Cardiac fibroblast (primary cell): ENCODE measurements at regions not wholly inside any gene's neighbourhood (a gene's known extent, or its start where the extent isn't known, plus 50 kb on each side); places are given as distances from the start of the nearest gene placed in this dataset.

Experiments
- DNase-seq, 2 donors: peaks; one replicate each; pipeline versions ENCODE4 v3.0.0 to v3.0.0-alpha.2; 2010; ENCODE audit warnings: low read depth in 2 of 2
- H3K4me3 ChIP-seq, 2 donors: replicated peaks in 1 of 2; 1 replicate in 1 of 2; 2 replicates in 1 of 2; pipeline ENCODE4 v1.5.1; 2011; ENCODE audit warnings: low read depth in 2 of 2, low read length in 2 of 2, mild to moderate bottlenecking in 2 of 2, moderate library complexity in 1 of 2
- TF ChIP-seq, protein P1 (sequence below): IDR thresholded peaks from one replicate; pipeline ENCODE4 v1.5.1; 2011; ENCODE audit warnings: low read depth, mild to moderate bottlenecking, low read length, inconsistent platforms

- TF ChIP-seq, protein P1, sequence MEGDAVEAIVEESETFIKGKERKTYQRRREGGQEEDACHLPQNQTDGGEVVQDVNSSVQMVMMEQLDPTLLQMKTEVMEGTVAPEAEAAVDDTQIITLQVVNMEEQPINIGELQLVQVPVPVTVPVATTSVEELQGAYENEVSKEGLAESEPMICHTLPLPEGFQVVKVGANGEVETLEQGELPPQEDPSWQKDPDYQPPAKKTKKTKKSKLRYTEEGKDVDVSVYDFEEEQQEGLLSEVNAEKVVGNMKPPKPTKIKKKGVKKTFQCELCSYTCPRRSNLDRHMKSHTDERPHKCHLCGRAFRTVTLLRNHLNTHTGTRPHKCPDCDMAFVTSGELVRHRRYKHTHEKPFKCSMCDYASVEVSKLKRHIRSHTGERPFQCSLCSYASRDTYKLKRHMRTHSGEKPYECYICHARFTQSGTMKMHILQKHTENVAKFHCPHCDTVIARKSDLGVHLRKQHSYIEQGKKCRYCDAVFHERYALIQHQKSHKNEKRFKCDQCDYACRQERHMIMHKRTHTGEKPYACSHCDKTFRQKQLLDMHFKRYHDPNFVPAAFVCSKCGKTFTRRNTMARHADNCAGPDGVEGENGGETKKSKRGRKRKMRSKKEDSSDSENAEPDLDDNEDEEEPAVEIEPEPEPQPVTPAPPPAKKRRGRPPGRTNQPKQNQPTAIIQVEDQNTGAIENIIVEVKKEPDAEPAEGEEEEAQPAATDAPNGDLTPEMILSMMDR, result no peak
- no peak overlapping the region for H3K4me3 ChIP-seq
- DNase-seq, result no peak
Measured at GRCh38 chr17:14838567-14838966, 426.6 kb downstream of the PMP22 start.

- TF ChIP-seq, protein P1, result no peak
- peak; percentile 59 to 72 for DNase-seq
- H3K4me3 ChIP-seq, result no peak overlapping the region
Measured at GRCh38 chr17:14833201-14833785, 431.8 kb downstream of the PMP22 start.

DNA sequence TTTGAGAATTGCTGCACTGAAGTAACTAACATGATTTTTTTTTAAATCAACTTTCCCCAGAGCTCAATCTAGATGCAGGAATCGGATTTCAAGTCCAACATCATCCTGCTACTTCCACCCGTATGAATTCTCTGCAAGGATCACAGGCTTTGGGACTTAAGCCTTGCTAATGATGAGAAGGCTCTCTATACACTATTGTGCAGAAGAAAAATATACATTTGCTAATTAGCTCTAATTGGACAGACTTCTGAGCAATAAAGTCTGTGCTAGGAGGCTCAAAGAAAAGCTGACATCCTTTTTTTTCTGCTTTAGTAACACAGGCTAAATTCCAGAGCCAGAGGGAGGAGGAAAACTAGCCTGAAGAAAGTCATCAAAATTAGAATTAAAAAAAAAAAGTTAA, 433.6 kb downstream of the PMP22 start:
- no peak for DNase-seq
- no peak overlapping the region for H3K4me3 ChIP-seq
- TF ChIP-seq, protein P1, result no peak

DNA sequence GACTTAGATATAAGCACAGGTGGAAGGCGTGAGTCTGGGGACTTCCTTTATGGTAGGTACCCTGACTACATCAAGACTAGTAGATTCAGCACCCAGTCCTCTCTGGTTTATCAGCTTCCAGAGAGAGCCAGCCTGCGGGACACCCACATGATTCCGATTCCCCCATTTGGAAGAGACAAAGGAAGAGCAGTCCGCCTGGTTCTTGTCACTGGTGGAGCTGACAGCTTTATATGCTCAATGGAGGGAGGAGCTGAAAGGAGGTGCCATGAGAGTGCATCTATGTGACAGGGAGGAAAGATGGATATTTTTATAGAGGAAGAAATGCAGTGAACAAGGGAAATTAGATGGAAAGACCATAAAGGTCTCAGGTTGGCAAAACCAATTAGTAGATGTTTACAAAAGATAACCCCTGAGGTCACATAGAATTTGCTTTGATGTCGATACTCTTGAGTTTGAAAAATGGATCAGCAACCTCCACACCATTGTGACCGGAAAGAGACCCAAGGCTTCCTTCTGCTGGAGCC, 437.7 kb downstream of the PMP22 start:
- no peak overlapping the region for H3K4me3 ChIP-seq
- DNase-seq, result no peak
- TF ChIP-seq, protein P1, result no peak

DNA sequence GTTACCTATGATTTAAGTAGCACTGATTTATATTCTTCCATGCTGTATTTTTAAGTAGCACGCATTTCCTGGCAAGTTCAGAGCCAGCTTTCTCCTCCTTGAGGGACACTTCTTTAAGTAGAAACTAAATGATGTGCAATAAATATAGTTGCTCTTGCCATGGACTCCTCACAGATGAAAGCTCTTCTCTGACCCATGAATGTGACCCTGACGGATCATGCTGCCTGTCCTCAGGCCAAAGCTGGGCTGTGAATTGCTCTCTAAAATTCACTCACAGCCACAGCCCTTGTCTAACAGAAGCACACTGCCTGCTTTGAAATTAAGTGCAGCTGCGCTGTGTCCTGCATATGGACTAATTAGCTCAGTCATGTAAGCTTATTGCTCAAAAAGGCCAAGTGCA, 438.8 kb downstream of the PMP22 start:
- no peak for DNase-seq
- no peak overlapping the region for H3K4me3 ChIP-seq
- TF ChIP-seq, protein P1, result no peak

DNA sequence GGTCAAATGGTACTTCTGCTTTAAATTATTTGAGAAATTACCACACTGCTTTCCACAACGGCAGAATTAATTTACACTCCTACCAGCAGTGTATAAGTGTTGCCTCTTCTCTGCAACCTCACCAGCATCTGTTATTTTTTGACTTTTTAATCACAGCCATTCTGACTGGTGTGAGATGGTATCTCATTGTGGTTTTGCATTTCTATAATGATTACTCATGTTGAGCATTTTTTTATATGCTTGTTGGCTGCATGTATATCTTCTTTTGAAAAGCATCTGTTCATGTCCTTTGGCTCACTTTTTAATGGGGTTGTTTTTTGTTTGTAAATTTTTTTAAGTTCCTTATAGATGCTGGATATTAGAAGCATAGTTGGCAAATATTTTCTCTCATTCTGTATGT, 446.7 kb downstream of the PMP22 start:
- no peak overlapping the region for H3K4me3 ChIP-seq
- no peak for DNase-seq
- TF ChIP-seq, protein P1, result no peak

GRCh38 chr17:14815079-14815478, 450.0 kb downstream of the PMP22 start:
- peak in 1 of 2 donors; percentile 49 for DNase-seq
- no peak overlapping the region for H3K4me3 ChIP-seq
- TF ChIP-seq, protein P1, result no peak
